T-helper 1 cell treated with Interleukin-12 subunit alpha and Interleukin-12 subunit beta and Interleukin-4 antibody, amounts not matched to agents 30 ng/mL and 1 ng/mL, for 36 hours (primary cell): ENCODE measurements at regions not wholly inside any gene's neighbourhood (a gene's known extent, or its start where the extent isn't known, plus 50 kb on each side); places are given as distances from the start of the nearest gene placed in this dataset.

Experiments
- intact Hi-C: fragments of 100-400 bp; cut with micrococcal nuclease; formaldehyde crosslinking; loops from one replicate; pipeline ENCODE4 v1.15.1; 2024

GRCh38 chr2:217749008-217749407 lies 253.8 kb downstream of the TNS1 start:
- intact Hi-C loops, result no loop called here

- intact Hi-C loops, result no loop called here
These were observed 256.0 kb downstream of the TNS1 start for GRCh38 chr2:217746808-217747207.

- intact Hi-C loops, result no loop called here
These were observed 258.6 kb downstream of the TNS1 start for GRCh38 chr2:217743966-217744761.

DNA sequence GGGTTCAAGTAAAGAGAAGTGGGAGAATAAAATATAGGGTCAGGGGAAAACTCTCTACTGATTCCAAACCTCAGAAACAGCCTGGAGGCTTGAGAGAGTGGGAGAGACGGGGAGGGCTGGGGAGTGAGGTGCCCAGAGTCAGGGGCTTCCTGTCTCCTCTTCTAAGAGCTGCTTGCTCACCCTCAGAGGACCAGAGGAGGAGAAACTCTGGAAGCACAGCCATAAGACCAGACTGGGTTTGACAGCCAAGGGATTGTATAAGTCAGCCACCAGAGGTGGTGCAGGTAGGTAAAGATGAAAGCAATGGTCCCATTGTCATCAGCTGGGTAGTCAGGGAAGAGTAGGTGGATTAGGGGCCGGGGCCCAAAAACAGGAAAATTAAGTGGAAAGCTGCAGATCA lies 259.4 kb downstream of the TNS1 start:
- intact Hi-C loops, result no loop called here

DNA sequence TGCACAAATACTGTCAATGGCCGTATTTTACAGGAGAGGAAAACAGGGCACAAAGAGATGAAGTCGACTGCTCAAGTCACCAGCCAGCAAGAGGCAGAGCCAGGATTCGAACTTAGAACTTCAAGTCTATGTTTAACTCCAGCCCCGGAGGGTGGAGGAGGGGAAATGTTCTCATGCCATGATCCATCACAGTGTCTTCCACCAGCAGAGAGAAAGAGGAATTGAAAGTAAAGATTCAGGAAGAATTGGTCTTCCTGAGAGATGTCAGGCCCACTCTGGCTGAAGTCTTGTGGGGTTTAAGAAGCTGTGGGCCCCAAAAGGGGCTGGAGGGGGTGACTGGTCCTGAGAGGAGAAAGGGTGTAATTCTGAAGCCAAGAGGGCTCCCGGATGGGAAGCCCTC lies 260.0 kb downstream of the TNS1 start:
- intact Hi-C loops, result no loop called here

GRCh38 chr2:217742276-217742675 lies 260.5 kb downstream of the TNS1 start:
- intact Hi-C loops, result no loop called here

- intact Hi-C loops, result no loop called here
These were observed 261.3 kb downstream of the TNS1 start for GRCh38 chr2:217741381-217741955.

DNA sequence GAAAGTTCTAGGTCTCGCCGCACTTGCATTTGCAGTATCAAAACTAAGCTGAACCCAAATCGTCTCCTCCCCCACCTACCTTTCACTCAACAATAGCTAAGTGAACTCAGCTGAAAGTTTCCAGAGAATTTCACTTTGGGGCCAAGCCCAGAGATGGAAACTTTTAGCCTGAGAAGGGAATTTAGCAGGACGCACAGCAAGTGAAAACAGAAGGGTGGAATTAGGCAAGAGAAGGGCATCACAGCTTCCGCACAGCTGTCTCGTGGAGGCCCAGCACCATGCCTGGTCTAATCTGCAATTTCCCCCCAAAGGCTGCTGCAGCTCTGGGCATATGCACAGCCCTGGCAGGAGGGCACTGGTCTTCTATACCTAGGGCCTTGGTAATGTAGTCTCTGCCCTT lies 262.0 kb downstream of the TNS1 start:
- intact Hi-C loops, result no loop called here

DNA sequence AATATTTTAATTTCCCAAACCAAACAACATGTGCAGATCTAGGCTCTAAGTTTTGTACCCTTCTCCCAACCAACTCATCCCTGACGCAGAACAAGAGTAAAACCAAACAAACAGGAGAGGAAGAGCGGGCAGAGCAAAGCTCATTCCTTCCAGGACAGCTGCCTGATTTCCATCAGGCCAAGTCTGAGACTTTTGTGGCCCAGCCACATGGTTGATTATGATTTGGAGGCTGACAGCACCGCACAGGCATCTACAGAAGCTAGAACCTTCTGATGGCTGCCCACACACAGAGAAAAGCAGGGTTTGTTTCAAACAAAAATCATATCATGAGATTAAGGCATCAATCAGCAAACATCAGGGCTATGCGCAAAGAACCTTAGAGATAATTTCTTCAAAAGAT lies 262.6 kb downstream of the TNS1 start:
- intact Hi-C loops, result no loop called here

- intact Hi-C loops, result no loop called here
These were observed 263.1 kb downstream of the TNS1 start for GRCh38 chr2:217739741-217740140.

GRCh38 chr2:217738061-217738460 lies 264.7 kb downstream of the TNS1 start:
- intact Hi-C loops, result no loop called here

DNA sequence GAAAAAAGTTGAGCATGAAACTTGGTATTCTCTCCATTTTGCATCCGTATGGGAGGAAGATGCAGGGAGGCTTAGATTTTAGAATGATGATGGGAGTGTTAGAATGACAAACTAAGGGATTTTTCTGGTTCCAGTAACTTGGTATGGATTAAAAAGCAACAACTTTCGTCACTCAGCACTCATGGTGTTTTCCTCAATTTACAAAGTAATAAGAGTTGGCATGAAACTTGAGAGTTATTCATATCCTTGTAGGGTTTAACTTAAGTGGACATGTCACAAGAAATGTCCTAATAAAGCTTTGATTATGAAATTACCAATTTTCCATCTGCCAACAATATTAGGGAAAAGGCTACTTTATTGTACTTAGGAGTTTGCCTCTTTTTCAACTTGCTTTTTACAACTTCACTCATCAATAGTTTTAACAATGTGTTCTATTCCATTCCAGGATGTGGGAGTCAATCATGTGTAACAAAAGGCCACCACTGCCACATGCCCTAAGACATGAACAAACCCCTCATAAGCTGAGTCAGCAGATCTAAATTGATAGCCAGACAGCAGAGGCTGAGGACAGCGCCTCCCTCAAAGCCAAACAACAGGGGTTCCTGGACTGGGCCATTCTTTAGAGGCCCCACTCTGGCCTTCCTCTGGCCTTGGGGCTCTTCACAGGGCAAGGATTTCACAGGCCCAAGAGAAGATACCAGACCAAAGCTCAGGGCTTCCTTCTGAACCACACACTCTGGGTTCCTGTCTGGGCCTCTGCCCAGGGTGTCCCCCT lies 265.8 kb downstream of the TNS1 start:
- intact Hi-C loops, result no loop called here

DNA sequence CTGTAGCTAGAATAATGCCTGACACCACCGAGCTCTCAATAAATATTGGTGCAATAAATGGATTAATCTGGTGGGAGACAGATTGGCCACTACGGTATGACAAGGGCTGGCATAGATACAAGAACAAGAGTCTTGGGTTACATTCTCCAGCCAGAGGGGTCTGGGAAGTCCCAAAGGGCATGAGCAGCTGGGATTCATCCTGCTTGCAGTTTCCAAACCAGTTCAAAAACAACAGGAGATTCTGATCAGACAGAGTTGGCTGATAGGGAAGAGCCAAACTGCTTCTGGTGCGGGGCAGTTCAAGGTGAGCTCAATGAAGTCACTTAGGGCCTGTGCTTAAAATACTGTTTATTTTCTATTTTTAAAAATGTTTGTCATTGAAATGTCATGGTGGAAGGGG lies 266.9 kb downstream of the TNS1 start:
- intact Hi-C loops, result no loop called here

DNA sequence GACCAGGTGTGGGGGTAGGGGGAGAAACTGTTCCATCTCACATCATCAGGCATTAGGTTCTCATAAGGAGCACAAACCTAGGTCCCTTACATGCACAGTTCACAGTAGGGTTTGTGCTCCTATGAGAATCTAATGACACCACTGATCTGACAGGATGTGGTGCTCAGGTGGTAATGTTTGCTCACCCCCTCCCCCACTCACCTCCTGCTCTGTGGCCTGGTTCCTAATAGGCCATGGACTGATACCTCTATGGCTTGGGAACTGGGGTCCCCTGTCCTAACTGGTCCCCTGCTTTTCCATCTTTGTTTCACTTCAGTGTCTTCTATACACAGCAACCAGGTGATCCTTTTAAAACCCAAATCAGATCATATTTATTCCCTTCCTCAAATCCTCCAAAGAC lies 267.8 kb downstream of the TNS1 start:
- intact Hi-C loops, result no loop called here

DNA sequence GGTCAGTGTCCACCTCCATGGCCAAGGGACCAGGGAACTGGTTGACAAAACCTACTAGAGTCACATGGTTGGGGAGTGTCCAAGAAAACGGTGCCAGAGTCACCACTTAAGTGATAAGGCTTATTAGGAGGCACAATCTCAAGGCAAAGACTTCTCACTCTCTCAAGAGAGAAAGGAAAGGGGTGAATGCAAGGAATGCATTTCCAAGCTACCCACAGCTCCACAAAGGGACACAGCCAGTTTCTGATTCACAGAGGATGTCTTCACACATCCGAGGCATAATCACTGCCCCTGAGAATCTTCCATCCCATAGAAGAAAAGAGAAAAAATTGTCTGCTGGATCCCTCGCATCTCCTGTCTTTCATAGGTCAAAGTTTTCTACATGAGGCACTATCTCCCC lies 269.3 kb downstream of the TNS1 start:
- intact Hi-C loops, result no loop called here

DNA sequence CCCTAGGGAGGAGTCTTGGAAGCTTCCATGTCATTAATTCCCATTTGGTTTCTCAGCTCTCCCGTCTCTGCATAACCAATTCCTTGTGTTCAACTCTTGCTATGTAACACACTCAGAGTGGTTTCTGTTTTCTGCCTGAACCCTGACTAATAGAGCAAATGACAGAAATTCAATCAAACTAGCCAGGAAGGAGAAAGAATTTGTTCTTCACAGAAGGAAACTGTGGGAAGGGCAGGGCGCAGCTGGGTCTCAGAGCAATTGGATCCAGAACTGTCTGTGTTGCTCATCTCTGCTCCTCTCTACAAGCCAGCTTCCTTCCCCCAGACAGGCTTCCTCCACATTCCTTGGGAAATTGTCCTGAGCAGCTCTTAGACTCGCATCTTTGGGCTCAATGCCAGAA lies 269.8 kb downstream of the TNS1 start:
- intact Hi-C loops, result no loop called here

DNA sequence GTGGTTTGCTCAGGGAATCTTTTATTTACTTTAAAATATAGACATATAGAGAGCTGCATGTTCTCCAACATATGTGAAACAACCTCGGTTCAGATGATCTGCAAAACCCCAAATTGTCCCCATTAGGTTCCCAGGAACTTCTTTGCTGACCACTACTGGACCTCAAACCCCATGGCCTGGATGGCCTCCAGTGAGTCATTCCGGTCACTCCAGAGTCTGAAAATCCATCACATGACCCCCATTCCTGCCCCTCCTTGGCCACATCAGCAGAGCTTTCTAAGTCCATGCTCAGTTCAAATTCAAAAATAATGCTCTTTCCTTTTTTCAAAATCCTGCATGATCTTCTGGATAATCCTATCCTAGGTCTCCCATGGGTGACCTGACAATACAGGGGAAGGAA lies 271.0 kb downstream of the TNS1 start:
- intact Hi-C loops, result no loop called here

DNA sequence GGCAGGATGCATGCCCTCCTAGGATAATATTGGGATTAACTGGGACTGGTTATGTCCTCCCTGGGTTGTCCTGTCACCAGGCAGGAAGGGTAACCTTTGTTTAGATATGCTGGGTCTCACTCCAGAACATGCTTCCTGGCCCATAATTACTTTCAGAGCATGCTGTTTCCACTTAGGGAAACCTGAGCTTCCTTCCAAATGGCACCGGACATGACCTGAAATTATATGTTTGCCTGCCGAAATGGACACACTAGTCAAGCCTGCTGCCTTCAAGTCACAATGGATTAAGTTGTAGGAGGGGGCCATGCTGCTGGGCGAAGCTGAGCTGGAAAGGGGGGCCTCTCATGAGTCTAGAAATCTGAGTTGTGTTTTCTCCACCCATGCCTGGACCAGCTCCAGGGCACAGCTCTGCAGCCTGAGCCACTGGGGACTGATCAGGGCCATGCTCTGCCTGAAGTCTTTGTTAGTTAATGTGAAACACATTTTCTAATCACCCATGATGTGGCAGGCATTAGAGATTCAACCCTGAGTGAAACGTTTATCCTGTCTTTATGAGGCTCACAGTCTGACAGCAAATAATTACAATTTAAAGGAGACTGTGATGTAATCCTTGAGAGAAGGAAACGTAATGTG lies 273.3 kb downstream of the TNS1 start:
- intact Hi-C loops, result no loop called here

DNA sequence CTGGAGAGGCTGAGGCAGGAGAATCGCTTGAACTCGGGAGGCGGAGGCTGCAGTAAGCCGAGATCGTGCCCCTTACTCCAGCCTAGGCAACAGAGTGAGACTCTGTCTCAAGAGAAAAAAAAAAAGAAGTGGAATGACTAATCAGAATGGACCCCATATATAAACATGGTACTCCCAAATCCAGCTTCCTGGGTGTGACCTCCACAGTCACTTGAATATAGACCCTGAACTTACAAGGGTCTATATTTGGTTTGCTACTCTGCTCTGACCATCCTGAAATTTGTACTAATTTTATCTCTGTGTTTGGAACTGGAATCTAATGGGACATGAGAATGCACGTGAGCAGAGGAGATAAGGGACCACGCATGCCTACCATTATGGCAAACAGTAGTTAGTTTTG lies 275.0 kb downstream of the TNS1 start:
- intact Hi-C loops, result no loop called here

DNA sequence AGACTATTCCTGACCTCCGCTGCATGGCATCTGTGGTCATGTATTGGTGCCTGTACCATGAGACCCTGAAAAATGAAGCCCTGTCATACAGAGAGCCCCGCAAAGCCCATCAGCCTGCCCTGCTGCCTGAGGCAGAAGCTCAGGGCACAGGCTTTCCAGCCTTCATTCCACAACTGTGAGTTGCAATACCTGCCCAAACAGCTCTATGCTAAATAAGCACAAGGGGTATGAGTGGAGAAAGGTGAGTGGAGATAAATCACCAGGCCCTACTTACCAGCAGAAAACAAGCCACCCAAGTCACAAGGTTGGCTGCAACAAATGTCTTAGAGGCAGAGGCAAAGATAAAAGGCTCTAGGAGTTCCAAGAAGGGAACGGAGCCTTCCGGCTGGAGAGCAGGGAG lies 277.4 kb downstream of the TNS1 start:
- intact Hi-C loops, result no loop called here

- intact Hi-C loops, result no loop called here
These were observed 278.3 kb downstream of the TNS1 start for GRCh38 chr2:217724471-217724870.

DNA sequence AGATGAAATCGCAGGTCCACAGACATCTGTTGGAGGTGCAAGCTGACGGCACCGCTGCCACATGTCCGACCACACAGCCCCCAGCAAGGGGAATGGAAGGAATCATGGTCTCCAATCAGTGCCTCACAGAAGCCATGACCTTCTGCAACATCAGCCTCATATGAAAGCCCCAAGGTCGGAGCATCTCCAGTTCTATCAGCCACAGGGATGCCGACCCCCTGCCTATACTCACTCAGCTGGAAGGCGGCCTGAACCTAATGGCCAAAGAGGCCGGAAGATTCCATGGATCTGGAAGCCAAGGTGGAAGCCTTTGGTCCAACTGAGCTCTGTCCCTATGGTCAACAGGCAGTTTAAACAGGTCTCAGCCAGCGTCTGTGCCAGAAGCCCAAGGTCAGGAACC lies 278.8 kb downstream of the TNS1 start:
- intact Hi-C loops, result no loop called here
